ENCODE measurements at regions not wholly inside any gene's neighbourhood (a gene's known extent, or its start where the extent isn't known, plus 50 kb on each side); places are given as distances from the start of the nearest gene placed in this dataset.

DNA sequence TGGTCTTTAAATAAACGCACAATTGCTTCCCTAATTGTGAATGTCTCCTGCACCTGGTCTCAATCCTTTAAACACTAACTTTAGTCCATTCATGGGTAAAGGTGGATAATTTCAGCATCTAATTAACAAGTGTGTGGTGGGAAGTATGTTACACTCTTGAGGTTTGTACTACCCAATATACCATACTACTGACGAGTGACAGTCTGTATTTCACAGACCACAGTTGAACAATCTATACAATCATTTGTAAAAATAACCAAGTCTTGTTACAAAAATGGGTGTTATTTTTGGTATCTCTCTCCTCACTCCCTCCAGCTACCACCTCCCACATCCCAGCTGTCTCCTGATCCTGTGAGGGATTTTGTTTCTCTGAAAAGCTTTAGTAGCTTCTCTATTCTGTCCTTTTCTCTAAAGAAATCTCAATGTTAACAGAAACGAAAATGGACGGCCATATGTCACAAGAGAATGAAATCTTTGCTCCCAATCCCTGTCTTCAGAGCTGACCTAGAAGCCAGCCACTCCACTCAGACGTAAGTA is 62.3 kb upstream of the ZNF366 start:
- WGBS (ENCODE audit: low lambda C conversion rate): 71% methylated on average over 5 of the region's 5 CpGs
- Histone ChIP-seq H3F3A (replicated peaks; ENCODE audit: insufficient read depth) (no peaks in the 10 kb centered on the region), H3K4me1 (ENCODE audit: control insufficient read depth in 1 of 2, insufficient read depth in 2 of 2, low read depth in 1 of 2, low read length in 1 of 2) (no peaks in the 10 kb centered on the region; a peak in 1 of 4 replicates), H3K36me3 (replicated peaks in 1 of 2; ENCODE audit: control insufficient read depth in 1 of 2, insufficient read depth in 2 of 2, low read length in 1 of 2) (no peaks in the 10 kb centered on the region), H3K79me2 (ENCODE audit: insufficient read depth) (no peaks in the 10 kb centered on the region), H3K4me3 (ENCODE audit: low read depth in 2 of 2, low read length in 1 of 2) (no peak overlapping the region), H3K9me3 (no peaks in the 10 kb centered on the region), H3K4me2 (no peak overlapping the region), H4K20me1 (ENCODE audit: insufficient read depth) (no peaks in the 10 kb centered on the region), H3K27ac (ENCODE audit: low read depth in 2 of 2, low read length in 1 of 2) (no peak overlapping the region), H3K9me2 (no peaks in the 10 kb centered on the region), H2AFZ (ENCODE audit: low read depth) (no peak overlapping the region), H3K9ac (no peak overlapping the region), H3K27me3 (ENCODE audit: insufficient read depth) (no peaks in the 10 kb centered on the region)
- CTCF ChIA-PET: no interaction called here
- POLR2A ChIA-PET: no interaction called here
- TF ChIP-seq FOSL2 (IDR thresholded peaks at IDR 0.05; ENCODE audit: borderline replicate concordance, low read depth): no peak
- TF ChIP-seq TCF12 (IDR thresholded peaks at IDR 0.05): no peak
- TF ChIP-seq, protein P1, sequence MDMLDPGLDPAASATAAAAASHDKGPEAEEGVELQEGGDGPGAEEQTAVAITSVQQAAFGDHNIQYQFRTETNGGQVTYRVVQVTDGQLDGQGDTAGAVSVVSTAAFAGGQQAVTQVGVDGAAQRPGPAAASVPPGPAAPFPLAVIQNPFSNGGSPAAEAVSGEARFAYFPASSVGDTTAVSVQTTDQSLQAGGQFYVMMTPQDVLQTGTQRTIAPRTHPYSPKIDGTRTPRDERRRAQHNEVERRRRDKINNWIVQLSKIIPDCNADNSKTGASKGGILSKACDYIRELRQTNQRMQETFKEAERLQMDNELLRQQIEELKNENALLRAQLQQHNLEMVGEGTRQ (IDR thresholded peaks at IDR 0.05; ENCODE audit: borderline replicate concordance, low read depth, low read length): no peak
- TF ChIP-seq JUND (IDR thresholded peaks at IDR 0.05): no peak
- no peak for TF ChIP-seq FOXM1 (IDR thresholded peaks at IDR 0.05; ENCODE audit: low read depth)
- no peak for TF ChIP-seq SMC3 (IDR thresholded peaks at IDR 0.05; ENCODE audit: low read depth, low read length)
- TF ChIP-seq GATA2 (CRISPR knock-in tag; IDR thresholded peaks at IDR 0.05): no peak
- TF ChIP-seq GABPA (IDR thresholded peaks at IDR 0.05; ENCODE audit: low read depth): no peak
- TF ChIP-seq RCOR1 (IDR thresholded peaks at IDR 0.05; ENCODE audit: low read length): no peak
- no peak for TF ChIP-seq MEF2A (IDR thresholded peaks at IDR 0.05; ENCODE audit: borderline replicate concordance, low read depth)
- TF ChIP-seq, protein P2, sequence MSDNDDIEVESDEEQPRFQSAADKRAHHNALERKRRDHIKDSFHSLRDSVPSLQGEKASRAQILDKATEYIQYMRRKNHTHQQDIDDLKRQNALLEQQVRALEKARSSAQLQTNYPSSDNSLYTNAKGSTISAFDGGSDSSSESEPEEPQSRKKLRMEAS (IDR thresholded peaks at IDR 0.05; ENCODE audit: low read depth): no peak
- TF ChIP-seq POLR2AphosphoS5 (IDR thresholded peaks at IDR 0.05; ENCODE audit: low read depth, low read length): no peak
- TF ChIP-seq SIN3A (IDR thresholded peaks at IDR 0.05; ENCODE audit: borderline replicate concordance, low read depth, low read length): no peak
- no peak for TF ChIP-seq EZH2phosphoT487 (IDR thresholded peaks at IDR 0.05; ENCODE audit: borderline replicate concordance, low read depth)
- no peak for TF ChIP-seq YY1 (IDR thresholded peaks at IDR 0.05; ENCODE audit: low read depth)
- no peak for TF ChIP-seq EP300 (IDR thresholded peaks at IDR 0.05; ENCODE audit: borderline replicate concordance in 1 of 2, low read depth in 1 of 2, low read length in 1 of 2)
- no peak for TF ChIP-seq NFIC (IDR thresholded peaks at IDR 0.05; ENCODE audit: borderline replicate concordance)
- no peak for TF ChIP-seq NRF1 (IDR thresholded peaks at IDR 0.05; ENCODE audit: low read depth, low read length)
- TF ChIP-seq, protein P3, sequence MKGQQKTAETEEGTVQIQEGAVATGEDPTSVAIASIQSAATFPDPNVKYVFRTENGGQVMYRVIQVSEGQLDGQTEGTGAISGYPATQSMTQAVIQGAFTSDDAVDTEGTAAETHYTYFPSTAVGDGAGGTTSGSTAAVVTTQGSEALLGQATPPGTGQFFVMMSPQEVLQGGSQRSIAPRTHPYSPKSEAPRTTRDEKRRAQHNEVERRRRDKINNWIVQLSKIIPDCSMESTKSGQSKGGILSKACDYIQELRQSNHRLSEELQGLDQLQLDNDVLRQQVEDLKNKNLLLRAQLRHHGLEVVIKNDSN (IDR thresholded peaks at IDR 0.05; ENCODE audit: borderline replicate concordance, low read depth): no peak
- no peak for DNase-seq

DNA sequence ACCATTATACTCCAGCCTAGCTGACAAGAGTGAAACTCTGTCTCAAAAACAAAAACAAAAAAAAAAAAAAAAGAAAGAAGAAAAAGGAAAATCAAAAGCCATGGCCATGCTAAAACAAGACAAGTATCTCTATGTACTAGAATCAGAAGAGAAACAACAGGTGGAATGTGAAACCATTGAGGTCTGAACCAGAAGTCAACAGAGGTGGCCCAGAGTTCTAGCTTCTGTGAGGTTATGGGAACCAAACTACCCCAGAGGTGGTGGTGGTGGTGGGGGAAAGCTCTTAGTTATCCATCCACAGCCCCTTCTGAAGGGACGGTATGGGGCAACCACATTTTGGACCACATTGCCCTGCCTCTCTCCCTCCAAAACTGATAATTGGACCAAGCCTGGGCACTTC is 59.5 kb upstream of the ZNF366 start:
- H3K4me1 ChIP-seq (ENCODE audit: control insufficient read depth in 1 of 2, insufficient read depth in 2 of 2, low read depth in 1 of 2, low read length in 1 of 2): no peaks in the 10 kb centered on the region
- WGBS (ENCODE audit: low lambda C conversion rate): 83% methylated on average over 1 of the region's 1 CpG
- no peak overlapping the region for H3K4me3 ChIP-seq (ENCODE audit: low read depth in 2 of 2, low read length in 1 of 2)
- no peak for DNase-seq
- H3K36me3 ChIP-seq (replicated peaks in 1 of 2; ENCODE audit: control insufficient read depth in 1 of 2, insufficient read depth in 2 of 2, low read length in 1 of 2): no peaks in the 10 kb centered on the region
- H3F3A ChIP-seq (replicated peaks; ENCODE audit: insufficient read depth): no peaks in the 10 kb centered on the region
- H3K4me2 ChIP-seq: no peak overlapping the region
- ChIA-PET CTCF (no interaction called here), POLR2A (no interaction called here)
- H3K9ac ChIP-seq: no peak overlapping the region
- no peaks in the 10 kb centered on the region for H3K9me3 ChIP-seq
- no peaks in the 10 kb centered on the region for H3K79me2 ChIP-seq (ENCODE audit: insufficient read depth)
- no peaks in the 10 kb centered on the region for H3K27me3 ChIP-seq (ENCODE audit: insufficient read depth)
- no peaks in the 10 kb centered on the region for H4K20me1 ChIP-seq (ENCODE audit: insufficient read depth)
- no peak overlapping the region for H3K27ac ChIP-seq (ENCODE audit: low read depth in 2 of 2, low read length in 1 of 2)
- H2AFZ ChIP-seq (ENCODE audit: low read depth): no peak overlapping the region
- no peaks in the 10 kb centered on the region for H3K9me2 ChIP-seq
- TF ChIP-seq TAF1 (IDR thresholded peaks at IDR 0.05; ENCODE audit: borderline replicate concordance, low read depth, low read length) (no peak), GATA2 (CRISPR knock-in tag; IDR thresholded peaks at IDR 0.05) (no peak), RCOR1 (IDR thresholded peaks at IDR 0.05; ENCODE audit: low read length) (no peak), RAD21 (IDR thresholded peaks at IDR 0.05; ENCODE audit: low read length) (no peak), GABPA (IDR thresholded peaks at IDR 0.05; ENCODE audit: low read depth) (no peak), POLR2AphosphoS5 (IDR thresholded peaks at IDR 0.05; ENCODE audit: low read depth, low read length) (no peak), YY1 (IDR thresholded peaks at IDR 0.05; ENCODE audit: low read depth) (no peak), FOSL2 (IDR thresholded peaks at IDR 0.05; ENCODE audit: borderline replicate concordance, low read depth) (no peak)
- TF ChIP-seq, protein P4, sequence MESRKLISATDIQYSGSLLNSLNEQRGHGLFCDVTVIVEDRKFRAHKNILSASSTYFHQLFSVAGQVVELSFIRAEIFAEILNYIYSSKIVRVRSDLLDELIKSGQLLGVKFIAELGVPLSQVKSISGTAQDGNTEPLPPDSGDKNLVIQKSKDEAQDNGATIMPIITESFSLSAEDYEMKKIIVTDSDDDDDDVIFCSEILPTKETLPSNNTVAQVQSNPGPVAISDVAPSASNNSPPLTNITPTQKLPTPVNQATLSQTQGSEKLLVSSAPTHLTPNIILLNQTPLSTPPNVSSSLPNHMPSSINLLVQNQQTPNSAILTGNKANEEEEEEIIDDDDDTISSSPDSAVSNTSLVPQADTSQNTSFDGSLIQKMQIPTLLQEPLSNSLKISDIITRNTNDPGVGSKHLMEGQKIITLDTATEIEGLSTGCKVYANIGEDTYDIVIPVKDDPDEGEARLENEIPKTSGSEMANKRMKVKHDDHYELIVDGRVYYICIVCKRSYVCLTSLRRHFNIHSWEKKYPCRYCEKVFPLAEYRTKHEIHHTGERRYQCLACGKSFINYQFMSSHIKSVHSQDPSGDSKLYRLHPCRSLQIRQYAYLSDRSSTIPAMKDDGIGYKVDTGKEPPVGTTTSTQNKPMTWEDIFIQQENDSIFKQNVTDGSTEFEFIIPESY (IDR thresholded peaks at IDR 0.05; ENCODE audit: borderline replicate concordance, low read depth): no peak
- TF ChIP-seq, protein P1 (IDR thresholded peaks at IDR 0.05; ENCODE audit: borderline replicate concordance, low read depth, low read length): no peak
- TF ChIP-seq, protein P3 (IDR thresholded peaks at IDR 0.05; ENCODE audit: borderline replicate concordance, low read depth): no peak
